ENCODE measurements at regions not wholly inside any gene's neighbourhood (a gene's known extent, or its start where the extent isn't known, plus 50 kb on each side); places are given as distances from the start of the nearest gene placed in this dataset.

GRCh38 chr9:124146031-124146561, 111.7 kb upstream of the NEK6 start:
- no peak for TF ChIP-seq FOXM1 (IDR thresholded peaks at IDR 0.05; ENCODE audit: borderline replicate concordance)
- TF ChIP-seq BHLHE40 (IDR thresholded peaks at IDR 0.05; ENCODE audit: borderline replicate concordance): no peak
- no peak for TF ChIP-seq HDGF (IDR thresholded peaks at IDR 0.05; ENCODE audit: borderline replicate concordance)
- no peak for TF ChIP-seq ZNF384 (IDR thresholded peaks at IDR 0.05)
- TF ChIP-seq FOXK2 (IDR thresholded peaks at IDR 0.05): no peak
- no peak for TF ChIP-seq NFRKB (IDR thresholded peaks at IDR 0.05)
- TF ChIP-seq SUZ12 (IDR thresholded peaks at IDR 0.05): no peak
- no peak for TF ChIP-seq TARDBP (IDR thresholded peaks at IDR 0.05)
- TF ChIP-seq L3MBTL2 (conservative IDR thresholded peaks at IDR 0.05): no peak

All from HEK293T (cell line).